Thyroid gland (tissue), 4 donors: ENCODE measurements at regions not wholly inside any gene's neighbourhood (a gene's known extent, or its start where the extent isn't known, plus 50 kb on each side); places are given as distances from the start of the nearest gene placed in this dataset.

Experiments used
- POLR2A ChIP-seq, 2 donors: fragments of 450-650 bp; IDR thresholded peaks; one replicate each; pipeline ENCODE4 v1.6.1; 2017; ENCODE audit warnings: antibody characterized with exemption in 2 of 2, mild to moderate bottlenecking in 2 of 2, moderate library complexity in 1 of 2
- TF ChIP-seq, protein P1 (sequence below), 6 experiments: fragments of 200-600 bp in 3 of 6; fragments of 450-650 bp in 3 of 6; sonication (generic) in 3 of 6; IDR thresholded peaks; one replicate each; pipeline ENCODE4 v1.5.1; 2016 to 2019; ENCODE audit warnings: antibody characterized with exemption in 6 of 6, mild to moderate bottlenecking in 2 of 6, inconsistent platforms in 1 of 6, moderate library complexity in 1 of 6

DNA sequence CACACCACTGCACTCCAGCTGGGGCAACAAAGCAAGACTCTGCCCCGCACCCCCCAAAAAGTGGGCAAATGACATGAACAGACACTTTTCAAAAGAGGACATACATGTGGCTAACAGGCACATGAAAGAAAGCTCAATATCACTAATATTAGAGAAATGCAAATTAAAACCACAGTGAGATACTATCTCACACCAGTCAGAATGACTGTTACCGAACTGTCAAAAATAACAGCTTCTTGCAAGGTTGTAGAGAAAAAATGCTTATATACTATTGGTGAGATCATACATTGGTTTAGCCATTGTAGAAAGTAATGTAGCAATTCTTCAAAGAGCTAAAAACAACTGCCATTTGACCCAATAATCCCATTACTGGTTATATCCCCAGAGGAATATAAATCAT lies 99.5 kb upstream of the SPATA13 start:
- TF ChIP-seq, protein P1, sequence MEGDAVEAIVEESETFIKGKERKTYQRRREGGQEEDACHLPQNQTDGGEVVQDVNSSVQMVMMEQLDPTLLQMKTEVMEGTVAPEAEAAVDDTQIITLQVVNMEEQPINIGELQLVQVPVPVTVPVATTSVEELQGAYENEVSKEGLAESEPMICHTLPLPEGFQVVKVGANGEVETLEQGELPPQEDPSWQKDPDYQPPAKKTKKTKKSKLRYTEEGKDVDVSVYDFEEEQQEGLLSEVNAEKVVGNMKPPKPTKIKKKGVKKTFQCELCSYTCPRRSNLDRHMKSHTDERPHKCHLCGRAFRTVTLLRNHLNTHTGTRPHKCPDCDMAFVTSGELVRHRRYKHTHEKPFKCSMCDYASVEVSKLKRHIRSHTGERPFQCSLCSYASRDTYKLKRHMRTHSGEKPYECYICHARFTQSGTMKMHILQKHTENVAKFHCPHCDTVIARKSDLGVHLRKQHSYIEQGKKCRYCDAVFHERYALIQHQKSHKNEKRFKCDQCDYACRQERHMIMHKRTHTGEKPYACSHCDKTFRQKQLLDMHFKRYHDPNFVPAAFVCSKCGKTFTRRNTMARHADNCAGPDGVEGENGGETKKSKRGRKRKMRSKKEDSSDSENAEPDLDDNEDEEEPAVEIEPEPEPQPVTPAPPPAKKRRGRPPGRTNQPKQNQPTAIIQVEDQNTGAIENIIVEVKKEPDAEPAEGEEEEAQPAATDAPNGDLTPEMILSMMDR (IDR thresholded peaks at IDR 0.05), result no peak
- TF ChIP-seq POLR2A (IDR thresholded peaks at IDR 0.05), result no peak
